ENCODE measurements at regions not wholly inside any gene's neighbourhood (a gene's known extent, or its start where the extent isn't known, plus 50 kb on each side); places are given as distances from the start of the nearest gene placed in this dataset.

- Mint-ChIP-seq H3K9me3 (no peaks in the 10 kb centered on the region), H3K27ac (no peak overlapping the region), H3K36me3 (no peaks in the 10 kb centered on the region)
- no peak for ATAC-seq
- DNase-seq (ENCODE audit: low spot score in 2 of 2): no peak
Measured at GRCh38 chr9:107064378-107064777, 201.4 kb downstream of the ZNF462 start.

- ATAC-seq (no peak), DNase-seq (ENCODE audit: low spot score in 2 of 2) (no peak)
- Mint-ChIP-seq H3K27ac (no peak overlapping the region), H3K36me3 (no peaks in the 10 kb centered on the region), H3K9me3 (no peaks in the 10 kb centered on the region)
Measured at GRCh38 chr9:107065549-107065948, 202.6 kb downstream of the ZNF462 start.

- no peaks in the 10 kb centered on the region for H3K36me3 Mint-ChIP-seq
- no peak overlapping the region for H3K27ac Mint-ChIP-seq
- no peak for ATAC-seq
- H3K9me3 Mint-ChIP-seq: no peaks in the 10 kb centered on the region
- no peak for DNase-seq (ENCODE audit: low spot score in 2 of 2)
Measured at GRCh38 chr9:107067739-107068416, 204.9 kb downstream of the ZNF462 start.

GRCh38 chr9:107068581-107068980, 205.6 kb downstream of the ZNF462 start:
- Mint-ChIP-seq H3K36me3 (no peaks in the 10 kb centered on the region), H3K9me3 (no peaks in the 10 kb centered on the region), H3K27ac (no peak overlapping the region)
- no peak for DNase-seq (ENCODE audit: low spot score in 2 of 2)
- no peak for ATAC-seq

GRCh38 chr9:107070586-107070985, 207.6 kb downstream of the ZNF462 start:
- no peak overlapping the region for H3K27ac Mint-ChIP-seq
- ATAC-seq: no peak
- no peaks in the 10 kb centered on the region for H3K9me3 Mint-ChIP-seq
- no peak for DNase-seq (ENCODE audit: low spot score in 2 of 2)
- H3K36me3 Mint-ChIP-seq: no peaks in the 10 kb centered on the region

- ATAC-seq (no peak), DNase-seq (ENCODE audit: low spot score in 2 of 2) (no peak)
- no peak overlapping the region for H3K27ac Mint-ChIP-seq
- H3K36me3 Mint-ChIP-seq: no peaks in the 10 kb centered on the region
- H3K9me3 Mint-ChIP-seq: no peaks in the 10 kb centered on the region
Measured at GRCh38 chr9:107078061-107078460, 205.0 kb upstream of the RAD23B start.

- Mint-ChIP-seq H3K9me3 (no peaks in the 10 kb centered on the region), H3K36me3 (no peaks in the 10 kb centered on the region), H3K27ac (no peak overlapping the region)
- no peak for DNase-seq (ENCODE audit: low spot score in 2 of 2)
- ATAC-seq: no peak
Measured at GRCh38 chr9:107079589-107079988, 203.5 kb upstream of the RAD23B start.

- H3K9me3 Mint-ChIP-seq: no peaks in the 10 kb centered on the region
- no peak overlapping the region for H3K27ac Mint-ChIP-seq
- ATAC-seq: no peak
- no peak for DNase-seq (ENCODE audit: low spot score in 2 of 2)
- no peaks in the 10 kb centered on the region for H3K36me3 Mint-ChIP-seq
Measured at GRCh38 chr9:107080130-107080529, 202.9 kb upstream of the RAD23B start.

GRCh38 chr9:107086460-107086859, 196.6 kb upstream of the RAD23B start:
- ATAC-seq: no peak
- no peak for DNase-seq (ENCODE audit: low spot score in 2 of 2)
- H3K9me3 Mint-ChIP-seq: no peaks in the 10 kb centered on the region
- H3K27ac Mint-ChIP-seq: no peak overlapping the region
- H3K36me3 Mint-ChIP-seq: no peaks in the 10 kb centered on the region

GRCh38 chr9:107087222-107087621, 195.9 kb upstream of the RAD23B start:
- Mint-ChIP-seq H3K27ac (no peak overlapping the region), H3K36me3 (no peaks in the 10 kb centered on the region), H3K9me3 (no peaks in the 10 kb centered on the region)
- DNase-seq (ENCODE audit: low spot score in 2 of 2) (no peak), ATAC-seq (no peak)

GRCh38 chr9:107090218-107090617, 192.9 kb upstream of the RAD23B start:
- Mint-ChIP-seq H3K36me3 (no peaks in the 10 kb centered on the region), H3K27ac (no peak overlapping the region), H3K9me3 (no peaks in the 10 kb centered on the region)
- ATAC-seq (no peak), DNase-seq (ENCODE audit: low spot score in 2 of 2) (no peak)

- DNase-seq (ENCODE audit: low spot score in 2 of 2) (no peak), ATAC-seq (no peak)
- no peaks in the 10 kb centered on the region for H3K36me3 Mint-ChIP-seq
- peaks cover 0 to 4% of the 10 kb centered on the region in 2 donors for H3K9me3 Mint-ChIP-seq
- H3K27ac Mint-ChIP-seq: no peak overlapping the region
Measured at GRCh38 chr9:107093365-107094060, 189.6 kb upstream of the RAD23B start.

- H3K9me3 Mint-ChIP-seq: peaks cover 0 to 6% of the 10 kb centered on the region in 2 donors
- ATAC-seq: no peak
Measured at GRCh38 chr9:107094370-107094769, 188.7 kb upstream of the RAD23B start.

GRCh38 chr9:107100591-107100990, 182.5 kb upstream of the RAD23B start:
- peaks cover 5 to 12% of the 10 kb centered on the region in 2 donors for H3K9me3 Mint-ChIP-seq
- H3K36me3 Mint-ChIP-seq: no peaks in the 10 kb centered on the region
- DNase-seq (ENCODE audit: low spot score in 2 of 2) (no peak), ATAC-seq (no peak)
- H3K27ac Mint-ChIP-seq: no peak overlapping the region

More at GRCh38 chr9:107094370-107094769, 188.7 kb upstream of the RAD23B start:
- DNase-seq (ENCODE audit: low spot score in 2 of 2): no peak
- Mint-ChIP-seq H3K36me3 (no peaks in the 10 kb centered on the region), H3K27ac (no peak overlapping the region)

- H3K9me3 Mint-ChIP-seq: peaks cover 5 to 8% of the 10 kb centered on the region in 2 donors
- ATAC-seq (no peak), DNase-seq (ENCODE audit: low spot score in 2 of 2) (no peak)
- no peaks in the 10 kb centered on the region for H3K36me3 Mint-ChIP-seq
- no peak overlapping the region for H3K27ac Mint-ChIP-seq
Measured at GRCh38 chr9:107102011-107102410, 181.1 kb upstream of the RAD23B start.

- Mint-ChIP-seq H3K36me3 (no peaks in the 10 kb centered on the region), H3K27ac (no peak overlapping the region), H3K9me3 (peaks cover 5 to 8% of the 10 kb centered on the region in 2 donors)
- ATAC-seq: no peak
- no peak for DNase-seq (ENCODE audit: low spot score in 2 of 2)
Measured at GRCh38 chr9:107103621-107104020, 179.5 kb upstream of the RAD23B start.

- H3K27ac Mint-ChIP-seq: no peak overlapping the region
- DNase-seq (ENCODE audit: low spot score in 2 of 2) (no peak), ATAC-seq (no peak)
- H3K9me3 Mint-ChIP-seq: peaks cover 0 to 3% of the 10 kb centered on the region in 2 donors
- H3K36me3 Mint-ChIP-seq: no peaks in the 10 kb centered on the region
Measured at GRCh38 chr9:107105784-107106183, 177.3 kb upstream of the RAD23B start.

- peaks cover 0 to 3% of the 10 kb centered on the region in 2 donors for H3K9me3 Mint-ChIP-seq
- no peak overlapping the region for H3K27ac Mint-ChIP-seq
- no peak for ATAC-seq
- DNase-seq (ENCODE audit: low spot score in 2 of 2): no peak
- H3K36me3 Mint-ChIP-seq: no peaks in the 10 kb centered on the region
Measured at GRCh38 chr9:107106416-107106815, 176.7 kb upstream of the RAD23B start.
